ENCODE measurements at regions not wholly inside any gene's neighbourhood (a gene's known extent, or its start where the extent isn't known, plus 50 kb on each side); places are given as distances from the start of the nearest gene placed in this dataset.
"Not testable (repeated sequence)": the region's sequence is repeated elsewhere in the genome, so short reads cannot be mapped to it uniquely, and the experiment has no call there.

DNA sequence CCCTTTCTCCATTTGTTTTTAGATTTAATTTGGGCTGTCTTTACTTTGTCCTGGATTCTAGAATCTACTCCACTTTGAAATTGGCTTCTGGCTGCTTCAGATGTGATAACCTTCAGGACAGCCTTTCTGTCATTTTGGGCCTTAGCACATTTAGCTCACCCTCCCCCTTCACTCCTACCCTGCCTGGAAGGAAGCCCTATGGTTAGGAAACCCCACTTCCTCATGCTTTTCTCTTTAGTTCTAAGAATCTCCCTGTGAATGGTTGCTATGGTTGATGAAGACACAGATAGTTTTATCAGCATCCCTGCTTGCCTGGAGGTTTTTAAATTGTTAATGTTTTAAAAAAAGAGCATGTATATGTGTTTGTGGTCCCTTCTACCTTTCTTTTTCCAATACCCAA is 100.7 kb upstream of the PTPN13 start:
- no peaks in the 10 kb centered on the region for H3K4me1 Mint-ChIP-seq
- no peak for ATAC-seq (replicated peaks)
- DNase-seq: no peak

DNA sequence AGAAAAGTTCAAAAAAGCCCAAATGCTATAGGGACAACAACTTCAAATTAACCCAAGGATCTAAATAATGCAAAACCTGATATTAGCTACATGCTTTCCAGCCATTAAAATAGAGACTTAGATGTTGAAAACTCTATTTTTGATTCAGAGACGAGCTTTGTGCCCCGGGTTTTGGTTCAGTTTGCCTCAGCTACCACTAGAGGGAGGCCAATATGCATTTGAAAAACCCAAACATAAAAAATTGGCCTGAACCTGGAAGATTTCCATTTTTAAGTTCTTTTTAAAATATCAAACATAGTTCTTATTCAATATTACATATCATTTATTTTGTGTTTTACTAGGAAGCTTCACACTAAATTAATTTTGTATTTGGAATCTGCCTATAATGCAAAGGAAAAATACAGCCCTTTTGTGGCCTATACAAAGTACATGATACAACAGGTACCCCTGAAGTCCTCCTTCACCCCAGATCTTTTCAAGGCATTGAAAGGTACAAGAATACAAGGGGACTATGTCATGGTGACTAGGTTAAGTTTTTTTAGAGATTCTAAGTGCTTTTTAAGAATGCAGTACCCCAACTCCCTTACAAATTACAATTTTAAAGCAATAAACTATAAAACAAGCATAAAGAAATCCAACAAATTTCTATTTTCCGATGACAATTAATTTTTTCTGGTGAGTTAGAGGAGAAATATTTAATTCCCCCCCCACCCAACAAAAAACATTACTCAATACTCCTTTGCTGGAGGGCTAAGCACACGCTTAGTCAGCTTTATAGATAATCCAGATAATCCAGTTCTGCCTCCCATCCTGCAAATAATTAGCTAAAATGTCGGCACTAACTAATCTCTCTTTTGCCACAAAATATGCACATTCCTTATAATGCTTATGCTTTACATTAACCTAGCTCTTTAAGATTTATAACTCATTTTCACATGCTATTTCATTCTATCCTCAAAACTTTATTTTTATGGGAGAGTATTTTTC is 97.7 kb upstream of the PTPN13 start:
- Mint-ChIP-seq H3K4me3 (no peak overlapping the region), H3K27ac (no peak overlapping the region), H3K36me3 (no peaks in the 10 kb centered on the region), H3K4me1 (no peaks in the 10 kb centered on the region), H3K27me3 (peaks cover 0 to 6% of the 10 kb centered on the region in 2 donors), H3K9me3 (no peaks in the 10 kb centered on the region)
- ATAC-seq (replicated peaks) (no peak), DNase-seq (no peak)

More for the DNA sequence above, 100.7 kb upstream of the PTPN13 start:
- Mint-ChIP-seq H3K9me3 (no peaks in the 10 kb centered on the region), H3K27me3 (peaks cover 0 to 6% of the 10 kb centered on the region in 2 donors), H3K36me3 (no peaks in the 10 kb centered on the region), H3K27ac (no peak overlapping the region), H3K4me3 (no peak overlapping the region)

DNA sequence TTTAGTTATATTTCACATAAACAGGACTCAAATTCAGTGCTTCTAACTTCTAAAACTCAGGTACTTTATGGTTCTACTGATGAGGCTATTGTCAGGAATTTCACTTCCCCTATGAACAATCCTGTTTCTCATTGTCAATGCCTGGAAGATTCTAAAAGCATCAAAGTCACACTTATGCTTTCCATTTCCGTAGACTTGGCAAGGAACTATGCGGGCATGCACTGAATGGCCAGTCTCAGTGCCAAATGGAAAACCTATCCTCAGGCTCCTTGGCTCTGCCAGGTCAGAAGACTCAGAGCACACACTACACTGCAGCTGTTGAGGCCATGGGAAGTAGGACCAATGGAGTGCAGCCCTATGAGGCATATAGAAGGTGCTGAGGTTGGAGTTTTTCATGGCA is 97.0 kb upstream of the PTPN13 start:
- Mint-ChIP-seq H3K27me3 (peaks cover 0 to 6% of the 10 kb centered on the region in 2 donors), H3K36me3 (no peaks in the 10 kb centered on the region), H3K27ac (no peak overlapping the region), H3K4me1 (no peaks in the 10 kb centered on the region), H3K9me3 (no peaks in the 10 kb centered on the region), H3K4me3 (no peak overlapping the region)
- no peak for ATAC-seq (replicated peaks)
- no peak for DNase-seq

GRCh38 chr4:86497980-86498862 is 95.9 kb upstream of the PTPN13 start:
- H3K4me3 Mint-ChIP-seq: no peak overlapping the region
- no peaks in the 10 kb centered on the region for H3K4me1 Mint-ChIP-seq
- H3K36me3 Mint-ChIP-seq: no peaks in the 10 kb centered on the region
- DNase-seq: no peak
- H3K27ac Mint-ChIP-seq: no peak overlapping the region
- H3K27me3 Mint-ChIP-seq: peaks cover 0 to 6% of the 10 kb centered on the region in 2 donors
- ATAC-seq (replicated peaks): peak; percentile 77 to 84
- H3K9me3 Mint-ChIP-seq: no peaks in the 10 kb centered on the region

GRCh38 chr4:86498863-86499166 is 95.3 kb upstream of the PTPN13 start:
- peaks cover 0 to 6% of the 10 kb centered on the region in 2 donors for H3K27me3 Mint-ChIP-seq
- H3K27ac Mint-ChIP-seq: no peak overlapping the region
- no peaks in the 10 kb centered on the region for H3K4me1 Mint-ChIP-seq
- no peaks in the 10 kb centered on the region for H3K36me3 Mint-ChIP-seq
- no peak for ATAC-seq (replicated peaks)
- DNase-seq: no peak
- H3K9me3 Mint-ChIP-seq: no peaks in the 10 kb centered on the region
- no peak overlapping the region for H3K4me3 Mint-ChIP-seq

GRCh38 chr4:86500527-86500926 is 93.6 kb upstream of the PTPN13 start:
- H3K9me3 Mint-ChIP-seq: no peaks in the 10 kb centered on the region
- H3K4me1 Mint-ChIP-seq: no peaks in the 10 kb centered on the region
- DNase-seq (no peak), ATAC-seq (replicated peaks) (no peak)
- H3K27ac Mint-ChIP-seq: no peak overlapping the region
- H3K27me3 Mint-ChIP-seq: peaks cover 0 to 7% of the 10 kb centered on the region in 2 donors
- no peak overlapping the region for H3K4me3 Mint-ChIP-seq
- H3K36me3 Mint-ChIP-seq: no peaks in the 10 kb centered on the region

GRCh38 chr4:86502081-86502480 is 92.0 kb upstream of the PTPN13 start:
- no peaks in the 10 kb centered on the region for H3K9me3 Mint-ChIP-seq
- H3K4me3 Mint-ChIP-seq: no peak overlapping the region
- H3K27me3 Mint-ChIP-seq: peaks cover 0 to 7% of the 10 kb centered on the region in 2 donors
- H3K36me3 Mint-ChIP-seq: no peaks in the 10 kb centered on the region
- H3K4me1 Mint-ChIP-seq: no peaks in the 10 kb centered on the region
- ATAC-seq (replicated peaks) (no peak), DNase-seq (no peak)
- H3K27ac Mint-ChIP-seq: no peak overlapping the region

GRCh38 chr4:86506591-86506990 is 87.5 kb upstream of the PTPN13 start:
- Mint-ChIP-seq H3K36me3 (no peaks in the 10 kb centered on the region), H3K4me1 (no peaks in the 10 kb centered on the region), H3K4me3 (no peak overlapping the region), H3K27ac (no peak overlapping the region), H3K9me3 (no peaks in the 10 kb centered on the region), H3K27me3 (peaks cover 0 to 7% of the 10 kb centered on the region in 2 donors)
- ATAC-seq (replicated peaks) (no peak), DNase-seq (no peak)

DNA sequence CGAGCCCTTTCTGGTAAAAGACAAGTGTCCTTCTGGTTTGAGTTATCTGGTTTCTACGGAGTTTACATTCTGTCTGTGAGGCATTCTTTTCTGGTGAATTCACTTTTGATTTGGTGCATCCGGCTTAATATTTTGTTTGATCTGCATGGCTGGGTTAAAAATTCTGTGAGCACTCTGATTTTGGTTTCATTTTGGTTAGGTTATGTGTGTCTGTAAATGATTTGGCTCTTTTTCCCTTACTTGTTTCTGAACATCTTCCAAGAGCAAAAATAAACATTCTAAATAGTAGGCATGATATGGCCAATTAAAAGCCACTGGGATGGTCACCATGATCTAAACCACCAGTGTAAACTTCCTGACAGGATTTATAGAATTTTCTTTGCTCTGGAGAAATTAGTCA is 85.7 kb upstream of the PTPN13 start:
- H3K27ac Mint-ChIP-seq: no peak overlapping the region
- ATAC-seq (replicated peaks): no peak
- H3K36me3 Mint-ChIP-seq: no peaks in the 10 kb centered on the region
- no peaks in the 10 kb centered on the region for H3K9me3 Mint-ChIP-seq
- no peak overlapping the region for H3K4me3 Mint-ChIP-seq
- peaks cover 0 to 7% of the 10 kb centered on the region in 2 donors for H3K27me3 Mint-ChIP-seq
- DNase-seq: no peak
- no peaks in the 10 kb centered on the region for H3K4me1 Mint-ChIP-seq

DNA sequence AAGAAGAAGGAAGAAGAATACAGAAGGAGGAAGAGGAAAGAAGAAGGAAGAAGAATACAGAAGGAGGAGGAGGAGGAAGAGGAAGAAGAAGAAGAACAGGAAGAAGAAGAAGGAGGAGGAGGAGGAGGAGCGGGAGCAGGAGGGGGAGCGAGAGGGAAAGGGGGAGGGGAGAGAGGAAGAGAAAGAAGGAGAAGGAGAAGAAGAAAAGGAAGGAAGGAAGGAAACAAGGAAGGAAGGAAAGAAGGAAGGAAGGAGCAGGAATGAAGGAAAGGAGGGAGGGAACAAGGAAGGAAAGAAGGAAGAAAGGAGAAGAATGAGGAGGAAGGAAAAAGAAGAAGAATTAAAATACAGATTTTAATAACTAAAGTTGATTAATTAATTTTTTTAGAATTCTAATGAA is 82.5 kb upstream of the PTPN13 start:
- Mint-ChIP-seq H3K4me3 (no peak overlapping the region), H3K9me3 (no peaks in the 10 kb centered on the region), H3K36me3 (no peaks in the 10 kb centered on the region), H3K27me3 (no peaks in the 10 kb centered on the region), H3K27ac (no peak overlapping the region), H3K4me1 (no peaks in the 10 kb centered on the region)
- ATAC-seq (replicated peaks): no peak
- no peak for DNase-seq

DNA sequence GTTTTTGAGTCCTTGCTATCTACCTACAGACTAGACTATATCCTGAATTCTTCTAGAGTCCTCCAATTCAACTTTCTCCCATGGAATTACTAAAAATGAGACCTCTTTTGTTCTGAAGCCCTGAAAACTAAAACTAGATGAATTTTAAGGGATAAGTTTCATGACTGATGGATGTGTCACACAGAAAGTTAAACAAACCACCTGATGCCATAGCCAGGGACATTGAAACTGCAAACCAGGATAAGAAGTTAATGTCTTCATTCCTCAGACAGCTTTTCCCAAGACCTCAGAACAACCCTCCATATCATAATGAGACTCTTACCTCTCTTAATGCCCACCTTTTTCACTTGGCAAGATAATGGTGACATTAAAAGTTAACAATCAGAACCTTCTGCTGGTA is 81.5 kb upstream of the PTPN13 start:
- Mint-ChIP-seq H3K4me3 (no peak overlapping the region), H3K4me1 (no peaks in the 10 kb centered on the region), H3K36me3 (no peaks in the 10 kb centered on the region), H3K27ac (no peak overlapping the region), H3K9me3 (no peaks in the 10 kb centered on the region), H3K27me3 (no peaks in the 10 kb centered on the region)
- ATAC-seq (replicated peaks): no peak
- no peak for DNase-seq

GRCh38 chr4:86515963-86516362 is 78.2 kb upstream of the PTPN13 start:
- H3K9me3 Mint-ChIP-seq: peaks cover 16 to 20% of the 10 kb centered on the region in 2 donors
- H3K27ac Mint-ChIP-seq; H3K4me1 Mint-ChIP-seq; ATAC-seq (replicated peaks); H3K4me3 Mint-ChIP-seq; DNase-seq: not testable (repeated sequence)
- H3K27me3 Mint-ChIP-seq: peaks cover 9 to 14% of the 10 kb centered on the region in 2 donors
- H3K36me3 Mint-ChIP-seq: peaks cover 7 to 10% of the 10 kb centered on the region in 2 donors

GRCh38 chr4:86521373-86521969 is 72.6 kb upstream of the PTPN13 start:
- peaks cover 16 to 25% of the 10 kb centered on the region in 2 donors for H3K27me3 Mint-ChIP-seq
- H3K27ac Mint-ChIP-seq: no peak overlapping the region
- H3K4me3 Mint-ChIP-seq: no peak overlapping the region
- no peak for DNase-seq
- H3K9me3 Mint-ChIP-seq: peaks cover 21 to 34% of the 10 kb centered on the region in 2 donors
- H3K36me3 Mint-ChIP-seq: peaks cover 12 to 14% of the 10 kb centered on the region in 2 donors
- peaks cover 4 to 7% of the 10 kb centered on the region in 2 donors for H3K4me1 Mint-ChIP-seq
- peak in 1 of 2 donors; percentile 20 for ATAC-seq (replicated peaks)

DNA sequence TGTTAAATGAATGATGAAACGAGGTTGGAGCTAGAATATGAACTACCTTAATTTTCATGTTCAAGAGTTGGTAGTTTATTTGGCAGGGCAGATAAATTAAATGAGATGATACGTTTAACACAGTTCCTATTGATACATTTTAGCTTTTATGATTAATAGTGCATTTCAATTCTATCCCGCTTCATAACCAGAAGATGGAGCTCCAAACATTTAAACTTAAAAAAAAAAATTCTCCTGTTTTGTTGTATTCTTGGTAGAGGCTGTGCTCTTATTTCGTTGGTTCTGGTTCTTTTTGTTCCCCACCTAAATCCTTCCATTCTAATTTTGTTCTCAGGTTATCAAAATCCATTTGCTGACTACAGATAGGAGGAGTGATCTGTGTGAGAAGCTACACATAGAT is 71.8 kb upstream of the PTPN13 start:
- Mint-ChIP-seq H3K4me1 (peaks cover 4 to 7% of the 10 kb centered on the region in 2 donors), H3K27me3 (peaks cover 16 to 25% of the 10 kb centered on the region in 2 donors), H3K9me3 (peaks cover 21 to 34% of the 10 kb centered on the region in 2 donors), H3K36me3 (peaks cover 12 to 14% of the 10 kb centered on the region in 2 donors), H3K27ac (no peak overlapping the region), H3K4me3 (no peak overlapping the region)
- ATAC-seq (replicated peaks): no peak
- no peak for DNase-seq
